WERI-Rb-1 (cell line): ENCODE measurements at regions not wholly inside any gene's neighbourhood (a gene's known extent, or its start where the extent isn't known, plus 50 kb on each side); places are given as distances from the start of the nearest gene placed in this dataset.

ENCODE experiments used
- DNase-seq: peaks from one replicate; pipeline ENCODE4 v3.0.0-alpha.2; 2020
- H3K27ac ChIP-seq: fragments of 250-450 bp; sonication (Bioruptor Pico); 2 replicates; pipeline ENCODE4 v1.5.1; 2020; ENCODE audit warnings: mild to moderate bottlenecking, moderate library complexity
- H3K27me3 ChIP-seq: fragments of 250-450 bp; sonication (Bioruptor Pico); 2 replicates; pipeline ENCODE4 v1.5.1; 2021; ENCODE audit warnings: mild to moderate bottlenecking, low read depth, moderate library complexity; ENCODE audit not compliant: insufficient read depth, severe bottlenecking
- H3K36me3 ChIP-seq: fragments of 250-450 bp; sonication (Bioruptor Pico); 2 replicates; pipeline ENCODE4 v1.5.1; 2020; ENCODE audit warnings: mild to moderate bottlenecking, moderate library complexity
- H3K4me3 ChIP-seq: 2 replicates; pipeline ENCODE4 v1.5.1; 2011; ENCODE audit warnings: low read depth, mild to moderate bottlenecking, control low read depth, low read length
- H3K9me3 ChIP-seq: fragments of 250-450 bp; sonication (Bioruptor Pico); 2 replicates; pipeline ENCODE4 v1.5.1; 2021; ENCODE audit warnings: mild to moderate bottlenecking, moderate library complexity; ENCODE audit not compliant: severe bottlenecking
- CTCF ChIP-seq: IDR thresholded peaks from 2 replicates; pipeline ENCODE4 v1.5.1; 2011; ENCODE audit warnings: low read depth, mild to moderate bottlenecking, control low read depth, inconsistent platforms, low read length

GRCh38 chr11:133787379-133788141 is 57.8 kb downstream of the SPATA19 start:
- Histone ChIP-seq H3K9me3 (no peaks in the 10 kb centered on the region), H3K27ac (no peak overlapping the region), H3K27me3 (no peaks in the 10 kb centered on the region), H3K4me3 (no peak overlapping the region), H3K36me3 (no peaks in the 10 kb centered on the region)
- DNase-seq: no peak
- no peak for TF ChIP-seq CTCF

- Histone ChIP-seq H3K27me3 (no peaks in the 10 kb centered on the region), H3K4me3 (no peak overlapping the region), H3K9me3 (no peaks in the 10 kb centered on the region), H3K36me3 (no peaks in the 10 kb centered on the region), H3K27ac (no peak overlapping the region)
- DNase-seq: no peak
- TF ChIP-seq CTCF: no peak
These were observed 59.4 kb downstream of the SPATA19 start for GRCh38 chr11:133785795-133786340.

- no peak for TF ChIP-seq CTCF
- Histone ChIP-seq H3K36me3 (no peaks in the 10 kb centered on the region), H3K4me3 (no peak overlapping the region), H3K9me3 (no peaks in the 10 kb centered on the region), H3K27ac (no peak overlapping the region), H3K27me3 (no peaks in the 10 kb centered on the region)
- no peak for DNase-seq
These were observed 61.0 kb downstream of the SPATA19 start for GRCh38 chr11:133784359-133784758.

DNA sequence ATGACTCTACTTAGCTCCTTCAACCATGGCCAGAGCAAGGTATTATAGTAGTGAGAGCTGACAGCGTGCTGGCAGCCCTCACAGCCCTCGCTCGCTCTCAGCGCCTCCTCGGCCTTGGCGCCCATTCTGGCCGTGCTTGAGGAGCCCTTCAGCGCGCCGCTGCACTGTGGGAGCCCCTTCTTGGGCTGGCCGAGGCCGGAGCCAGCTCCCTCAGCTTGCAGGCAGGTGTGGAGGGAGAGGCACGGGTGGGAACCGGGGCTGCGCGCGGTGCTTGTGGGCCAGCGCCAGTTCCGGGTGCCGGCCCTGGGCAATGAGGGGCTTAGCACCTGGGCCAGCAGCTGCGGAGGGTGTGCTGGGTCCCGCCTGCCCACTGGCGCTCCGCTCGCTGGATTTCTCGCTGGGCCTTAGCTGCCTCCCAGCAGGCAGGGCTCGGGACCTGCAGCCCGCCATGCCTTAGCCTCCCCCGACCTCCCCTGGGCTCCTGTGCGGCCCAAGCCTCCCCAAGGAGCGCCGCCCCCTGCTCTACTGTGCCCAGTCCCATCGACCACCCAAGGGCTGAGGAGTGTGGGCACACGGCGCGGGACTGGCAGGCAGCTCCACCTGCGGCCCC is 63.1 kb downstream of the SPATA19 start:
- no peak for DNase-seq
- TF ChIP-seq CTCF: no peak
- Histone ChIP-seq H3K36me3 (no peaks in the 10 kb centered on the region), H3K27me3 (no peaks in the 10 kb centered on the region), H3K27ac (no peak overlapping the region), H3K9me3 (no peaks in the 10 kb centered on the region), H3K4me3 (no peak overlapping the region)

DNA sequence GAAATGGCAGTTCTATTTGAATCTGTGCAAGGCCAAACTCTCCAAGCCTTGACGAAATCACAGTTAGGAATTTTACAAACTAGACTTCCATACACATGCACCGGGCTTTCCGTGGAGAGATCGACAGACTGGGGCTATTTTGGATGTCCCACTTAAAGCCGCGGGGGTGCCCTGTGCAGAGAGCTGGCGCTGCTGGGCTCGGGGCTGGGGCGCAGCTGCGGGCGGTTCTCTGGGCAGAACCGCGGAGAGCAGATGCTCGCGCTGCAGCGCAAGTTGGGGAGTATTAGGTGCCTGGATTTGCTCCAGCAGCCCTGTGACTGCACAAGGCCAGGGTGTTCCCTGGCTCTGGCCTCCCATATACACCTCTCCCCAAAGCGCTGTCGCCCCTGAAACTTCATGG is 67.2 kb downstream of the SPATA19 start:
- Histone ChIP-seq H3K36me3 (no peaks in the 10 kb centered on the region), H3K4me3 (no peak overlapping the region), H3K27me3 (no peaks in the 10 kb centered on the region), H3K27ac (peak overlapping the region; percentile 67), H3K9me3 (peaks cover 3% of the 10 kb centered on the region)
- TF ChIP-seq CTCF: no peak
- no peak for DNase-seq
